WTC11 (cell line): ENCODE measurements at regions not wholly inside any gene's neighbourhood (a gene's known extent, or its start where the extent isn't known, plus 50 kb on each side); places are given as distances from the start of the nearest gene placed in this dataset.

Experiments
- CTCF ChIP-seq: fragments of 200-600 bp; IDR thresholded peaks from 2 replicates; pipeline ENCODE4 v1.8.0; 2022; ENCODE audit warnings: antibody characterized with exemption
- NFYB ChIP-seq: sonication (generic); formaldehyde crosslinking; conservative IDR thresholded peaks from 2 replicates; pipeline ENCODE4 v1.8.0; 2022; ENCODE audit warnings: low read depth, missing genetic modification reagents
- TCF7 ChIP-seq: sonication (generic); formaldehyde crosslinking; IDR thresholded peaks from 2 replicates; pipeline ENCODE4 v1.8.0; 2022; ENCODE audit warnings: mild to moderate bottlenecking, low read depth, missing genetic modification reagents, moderate library complexity
- ZNF232 ChIP-seq: sonication (generic); formaldehyde crosslinking; IDR thresholded peaks from 2 replicates; pipeline ENCODE4 v1.8.0; 2022; ENCODE audit warnings: mild to moderate bottlenecking, missing genetic modification reagents
- TF ChIP-seq, protein P1 (sequence below): sonication (generic); formaldehyde crosslinking; IDR thresholded peaks from 2 replicates; pipeline ENCODE4 v1.8.0; 2023; ENCODE audit warnings: missing genetic modification reagents
- TF ChIP-seq, protein P2 (sequence below): sonication (generic); formaldehyde crosslinking; IDR thresholded peaks from 2 replicates; pipeline ENCODE4 v1.8.1; 2023; ENCODE audit warnings: mild to moderate bottlenecking, missing genetic modification reagents, borderline replicate concordance

- TF ChIP-seq, protein P1, sequence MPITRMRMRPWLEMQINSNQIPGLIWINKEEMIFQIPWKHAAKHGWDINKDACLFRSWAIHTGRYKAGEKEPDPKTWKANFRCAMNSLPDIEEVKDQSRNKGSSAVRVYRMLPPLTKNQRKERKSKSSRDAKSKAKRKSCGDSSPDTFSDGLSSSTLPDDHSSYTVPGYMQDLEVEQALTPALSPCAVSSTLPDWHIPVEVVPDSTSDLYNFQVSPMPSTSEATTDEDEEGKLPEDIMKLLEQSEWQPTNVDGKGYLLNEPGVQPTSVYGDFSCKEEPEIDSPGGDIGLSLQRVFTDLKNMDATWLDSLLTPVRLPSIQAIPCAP, result no peak
- TF ChIP-seq ZNF232 (CRISPR knock-in tag) (no peak), TCF7 (CRISPR knock-in tag) (no peak), CTCF (no peak), NFYB (CRISPR knock-in tag) (no peak)
- TF ChIP-seq, protein P2, sequence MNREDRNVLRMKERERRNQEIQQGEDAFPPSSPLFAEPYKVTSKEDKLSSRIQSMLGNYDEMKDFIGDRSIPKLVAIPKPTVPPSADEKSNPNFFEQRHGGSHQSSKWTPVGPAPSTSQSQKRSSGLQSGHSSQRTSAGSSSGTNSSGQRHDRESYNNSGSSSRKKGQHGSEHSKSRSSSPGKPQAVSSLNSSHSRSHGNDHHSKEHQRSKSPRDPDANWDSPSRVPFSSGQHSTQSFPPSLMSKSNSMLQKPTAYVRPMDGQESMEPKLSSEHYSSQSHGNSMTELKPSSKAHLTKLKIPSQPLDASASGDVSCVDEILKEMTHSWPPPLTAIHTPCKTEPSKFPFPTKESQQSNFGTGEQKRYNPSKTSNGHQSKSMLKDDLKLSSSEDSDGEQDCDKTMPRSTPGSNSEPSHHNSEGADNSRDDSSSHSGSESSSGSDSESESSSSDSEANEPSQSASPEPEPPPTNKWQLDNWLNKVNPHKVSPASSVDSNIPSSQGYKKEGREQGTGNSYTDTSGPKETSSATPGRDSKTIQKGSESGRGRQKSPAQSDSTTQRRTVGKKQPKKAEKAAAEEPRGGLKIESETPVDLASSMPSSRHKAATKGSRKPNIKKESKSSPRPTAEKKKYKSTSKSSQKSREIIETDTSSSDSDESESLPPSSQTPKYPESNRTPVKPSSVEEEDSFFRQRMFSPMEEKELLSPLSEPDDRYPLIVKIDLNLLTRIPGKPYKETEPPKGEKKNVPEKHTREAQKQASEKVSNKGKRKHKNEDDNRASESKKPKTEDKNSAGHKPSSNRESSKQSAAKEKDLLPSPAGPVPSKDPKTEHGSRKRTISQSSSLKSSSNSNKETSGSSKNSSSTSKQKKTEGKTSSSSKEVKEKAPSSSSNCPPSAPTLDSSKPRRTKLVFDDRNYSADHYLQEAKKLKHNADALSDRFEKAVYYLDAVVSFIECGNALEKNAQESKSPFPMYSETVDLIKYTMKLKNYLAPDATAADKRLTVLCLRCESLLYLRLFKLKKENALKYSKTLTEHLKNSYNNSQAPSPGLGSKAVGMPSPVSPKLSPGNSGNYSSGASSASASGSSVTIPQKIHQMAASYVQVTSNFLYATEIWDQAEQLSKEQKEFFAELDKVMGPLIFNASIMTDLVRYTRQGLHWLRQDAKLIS (CRISPR knock-in tag), result no peak
Measured at GRCh38 chr21:23374155-23374554, 2233.1 kb downstream of the MRPL39 start.
